HEK293 (cell line): ENCODE measurements at regions not wholly inside any gene's neighbourhood (a gene's known extent, or its start where the extent isn't known, plus 50 kb on each side); places are given as distances from the start of the nearest gene placed in this dataset.

ENCODE experiments used
- SCRT2 ChIP-seq: fragments of 450-650 bp; formaldehyde crosslinking; IDR thresholded peaks from 2 replicates; pipeline ENCODE4 v1.5.1; 2016; ENCODE audit warnings: missing biosample characterization, missing genetic modification characterization
- ZNF274 ChIP-seq, 2 experiments: fragments of 200-500 bp in 1 of 2; fragments of 450-650 bp in 1 of 2; sonication (Bioruptor generic) in 1 of 2; formaldehyde crosslinking in 1 of 2; IDR thresholded peaks; 2 replicates each; pipeline versions ENCODE4 v1.5.1 to v1.6.1; 2014 to 2016; ENCODE audit warnings: borderline replicate concordance in 1 of 2, inconsistent platforms in 1 of 2, low read length in 1 of 2, missing biosample characterization in 1 of 2, missing genetic modification characterization in 1 of 2
- ZNF843 ChIP-seq: fragments of 450-650 bp; formaldehyde crosslinking; IDR thresholded peaks from 2 replicates; pipeline ENCODE4 v1.5.1; 2016; ENCODE audit warnings: missing biosample characterization, missing genetic modification characterization
- TF ChIP-seq, protein P1 (sequence below): fragments of 450-650 bp; formaldehyde crosslinking; IDR thresholded peaks from 2 replicates; pipeline ENCODE4 v1.5.1; 2016; ENCODE audit warnings: missing biosample characterization, missing genetic modification characterization
- TF ChIP-seq, protein P2 (sequence below): fragments of 450-650 bp; formaldehyde crosslinking; IDR thresholded peaks from 2 replicates; pipeline ENCODE4 v1.5.1; 2016; ENCODE audit warnings: missing biosample characterization, missing genetic modification characterization
- TF ChIP-seq, protein P3 (sequence below): fragments of 450-650 bp; formaldehyde crosslinking; IDR thresholded peaks from 2 replicates; pipeline ENCODE4 v1.5.1; 2016; ENCODE audit warnings: missing biosample characterization, missing genetic modification characterization

DNA sequence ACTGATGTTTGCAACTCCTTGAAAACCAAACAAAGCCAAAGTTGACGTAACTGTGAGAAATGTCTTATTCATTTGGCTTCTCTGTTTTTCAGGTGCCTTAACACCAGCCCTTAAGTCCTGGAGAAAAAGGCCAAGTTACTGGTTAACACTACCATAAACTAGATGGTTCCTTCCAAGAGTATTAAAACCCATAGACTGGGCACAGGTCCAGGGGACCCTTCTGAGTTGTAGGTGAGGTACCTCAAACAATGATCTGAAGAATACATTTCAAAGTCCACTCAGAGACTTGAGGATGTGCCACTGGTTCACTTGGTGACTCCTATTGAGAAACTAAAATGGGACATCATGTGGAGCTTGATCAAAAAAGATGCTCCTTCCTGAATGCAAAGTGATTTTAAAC, 87.0 kb downstream of the NKX6-1 start:
- TF ChIP-seq, protein P1, sequence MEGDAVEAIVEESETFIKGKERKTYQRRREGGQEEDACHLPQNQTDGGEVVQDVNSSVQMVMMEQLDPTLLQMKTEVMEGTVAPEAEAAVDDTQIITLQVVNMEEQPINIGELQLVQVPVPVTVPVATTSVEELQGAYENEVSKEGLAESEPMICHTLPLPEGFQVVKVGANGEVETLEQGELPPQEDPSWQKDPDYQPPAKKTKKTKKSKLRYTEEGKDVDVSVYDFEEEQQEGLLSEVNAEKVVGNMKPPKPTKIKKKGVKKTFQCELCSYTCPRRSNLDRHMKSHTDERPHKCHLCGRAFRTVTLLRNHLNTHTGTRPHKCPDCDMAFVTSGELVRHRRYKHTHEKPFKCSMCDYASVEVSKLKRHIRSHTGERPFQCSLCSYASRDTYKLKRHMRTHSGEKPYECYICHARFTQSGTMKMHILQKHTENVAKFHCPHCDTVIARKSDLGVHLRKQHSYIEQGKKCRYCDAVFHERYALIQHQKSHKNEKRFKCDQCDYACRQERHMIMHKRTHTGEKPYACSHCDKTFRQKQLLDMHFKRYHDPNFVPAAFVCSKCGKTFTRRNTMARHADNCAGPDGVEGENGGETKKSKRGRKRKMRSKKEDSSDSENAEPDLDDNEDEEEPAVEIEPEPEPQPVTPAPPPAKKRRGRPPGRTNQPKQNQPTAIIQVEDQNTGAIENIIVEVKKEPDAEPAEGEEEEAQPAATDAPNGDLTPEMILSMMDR (tag by site-specific recombination): no peak
- TF ChIP-seq ZNF843 (no peak), ZNF274 (IDR thresholded peaks at IDR 0.05; ENCODE audit: low read length) (no peak), ZNF274 (tag by site-specific recombination; IDR thresholded peaks at IDR 0.05; ENCODE audit: borderline replicate concordance) (no peak), SCRT2 (tag by site-specific recombination) (no peak)
- TF ChIP-seq, protein P2, sequence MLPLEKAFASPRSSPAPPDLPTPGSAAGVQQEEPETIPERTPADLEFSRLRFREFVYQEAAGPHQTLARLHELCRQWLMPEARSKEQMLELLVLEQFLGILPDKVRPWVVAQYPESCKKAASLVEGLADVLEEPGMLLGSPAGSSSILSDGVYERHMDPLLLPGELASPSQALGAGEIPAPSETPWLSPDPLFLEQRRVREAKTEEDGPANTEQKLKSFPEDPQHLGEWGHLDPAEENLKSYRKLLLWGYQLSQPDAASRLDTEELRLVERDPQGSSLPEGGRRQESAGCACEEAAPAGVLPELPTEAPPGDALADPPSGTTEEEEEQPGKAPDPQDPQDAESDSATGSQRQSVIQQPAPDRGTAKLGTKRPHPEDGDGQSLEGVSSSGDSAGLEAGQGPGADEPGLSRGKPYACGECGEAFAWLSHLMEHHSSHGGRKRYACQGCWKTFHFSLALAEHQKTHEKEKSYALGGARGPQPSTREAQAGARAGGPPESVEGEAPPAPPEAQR (tag by site-specific recombination): no peak
- TF ChIP-seq, protein P3, sequence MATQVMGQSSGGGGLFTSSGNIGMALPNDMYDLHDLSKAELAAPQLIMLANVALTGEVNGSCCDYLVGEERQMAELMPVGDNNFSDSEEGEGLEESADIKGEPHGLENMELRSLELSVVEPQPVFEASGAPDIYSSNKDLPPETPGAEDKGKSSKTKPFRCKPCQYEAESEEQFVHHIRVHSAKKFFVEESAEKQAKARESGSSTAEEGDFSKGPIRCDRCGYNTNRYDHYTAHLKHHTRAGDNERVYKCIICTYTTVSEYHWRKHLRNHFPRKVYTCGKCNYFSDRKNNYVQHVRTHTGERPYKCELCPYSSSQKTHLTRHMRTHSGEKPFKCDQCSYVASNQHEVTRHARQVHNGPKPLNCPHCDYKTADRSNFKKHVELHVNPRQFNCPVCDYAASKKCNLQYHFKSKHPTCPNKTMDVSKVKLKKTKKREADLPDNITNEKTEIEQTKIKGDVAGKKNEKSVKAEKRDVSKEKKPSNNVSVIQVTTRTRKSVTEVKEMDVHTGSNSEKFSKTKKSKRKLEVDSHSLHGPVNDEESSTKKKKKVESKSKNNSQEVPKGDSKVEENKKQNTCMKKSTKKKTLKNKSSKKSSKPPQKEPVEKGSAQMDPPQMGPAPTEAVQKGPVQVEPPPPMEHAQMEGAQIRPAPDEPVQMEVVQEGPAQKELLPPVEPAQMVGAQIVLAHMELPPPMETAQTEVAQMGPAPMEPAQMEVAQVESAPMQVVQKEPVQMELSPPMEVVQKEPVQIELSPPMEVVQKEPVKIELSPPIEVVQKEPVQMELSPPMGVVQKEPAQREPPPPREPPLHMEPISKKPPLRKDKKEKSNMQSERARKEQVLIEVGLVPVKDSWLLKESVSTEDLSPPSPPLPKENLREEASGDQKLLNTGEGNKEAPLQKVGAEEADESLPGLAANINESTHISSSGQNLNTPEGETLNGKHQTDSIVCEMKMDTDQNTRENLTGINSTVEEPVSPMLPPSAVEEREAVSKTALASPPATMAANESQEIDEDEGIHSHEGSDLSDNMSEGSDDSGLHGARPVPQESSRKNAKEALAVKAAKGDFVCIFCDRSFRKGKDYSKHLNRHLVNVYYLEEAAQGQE (tag by site-specific recombination): no peak
